D721Med (cell line): ENCODE measurements at regions not wholly inside any gene's neighbourhood (a gene's known extent, or its start where the extent isn't known, plus 50 kb on each side); places are given as distances from the start of the nearest gene placed in this dataset.

Experiments used
- DNase-seq: peaks from one replicate; pipeline ENCODE4 v3.0.0; 2011; ENCODE audit warnings: low spot score; ENCODE audit not compliant: insufficient read length
- FAIRE-seq: peaks from 2 replicates; lab custom pipeline; 2011; peaks lifted over from hg19 to GRCh38; lab: Jason Lieb, UNC
- TF ChIP-seq, protein P1 (sequence below): IDR thresholded peaks from 2 replicates; pipeline ENCODE4 v1.5.1; 2012; ENCODE audit warnings: mild to moderate bottlenecking, control low read depth; ENCODE audit not compliant: insufficient read depth; ENCODE audit errors: missing control alignments

DNA sequence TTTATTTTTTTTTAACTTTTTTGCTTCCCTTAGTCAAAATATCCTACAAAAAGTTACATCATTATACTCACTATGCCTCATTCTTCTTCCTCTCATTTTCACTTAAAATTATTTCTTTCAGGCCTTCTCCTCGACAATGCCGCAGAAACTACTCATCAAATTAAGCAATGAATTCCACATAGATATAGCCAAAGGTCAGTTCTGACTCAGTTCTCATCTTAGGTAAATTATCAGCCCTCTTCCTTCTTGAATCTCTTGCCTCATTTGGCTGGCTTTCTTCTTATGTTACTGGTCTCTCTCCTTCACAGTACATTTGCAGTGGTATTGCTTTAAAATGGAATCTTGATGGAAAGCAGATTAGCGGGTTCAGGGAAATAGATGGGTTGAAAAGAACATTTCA lies 260.7 kb upstream of the BRINP3 start:
- FAIRE-seq, result no peak
- TF ChIP-seq, protein P1, sequence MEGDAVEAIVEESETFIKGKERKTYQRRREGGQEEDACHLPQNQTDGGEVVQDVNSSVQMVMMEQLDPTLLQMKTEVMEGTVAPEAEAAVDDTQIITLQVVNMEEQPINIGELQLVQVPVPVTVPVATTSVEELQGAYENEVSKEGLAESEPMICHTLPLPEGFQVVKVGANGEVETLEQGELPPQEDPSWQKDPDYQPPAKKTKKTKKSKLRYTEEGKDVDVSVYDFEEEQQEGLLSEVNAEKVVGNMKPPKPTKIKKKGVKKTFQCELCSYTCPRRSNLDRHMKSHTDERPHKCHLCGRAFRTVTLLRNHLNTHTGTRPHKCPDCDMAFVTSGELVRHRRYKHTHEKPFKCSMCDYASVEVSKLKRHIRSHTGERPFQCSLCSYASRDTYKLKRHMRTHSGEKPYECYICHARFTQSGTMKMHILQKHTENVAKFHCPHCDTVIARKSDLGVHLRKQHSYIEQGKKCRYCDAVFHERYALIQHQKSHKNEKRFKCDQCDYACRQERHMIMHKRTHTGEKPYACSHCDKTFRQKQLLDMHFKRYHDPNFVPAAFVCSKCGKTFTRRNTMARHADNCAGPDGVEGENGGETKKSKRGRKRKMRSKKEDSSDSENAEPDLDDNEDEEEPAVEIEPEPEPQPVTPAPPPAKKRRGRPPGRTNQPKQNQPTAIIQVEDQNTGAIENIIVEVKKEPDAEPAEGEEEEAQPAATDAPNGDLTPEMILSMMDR, result no peak
- no peak for DNase-seq

DNA sequence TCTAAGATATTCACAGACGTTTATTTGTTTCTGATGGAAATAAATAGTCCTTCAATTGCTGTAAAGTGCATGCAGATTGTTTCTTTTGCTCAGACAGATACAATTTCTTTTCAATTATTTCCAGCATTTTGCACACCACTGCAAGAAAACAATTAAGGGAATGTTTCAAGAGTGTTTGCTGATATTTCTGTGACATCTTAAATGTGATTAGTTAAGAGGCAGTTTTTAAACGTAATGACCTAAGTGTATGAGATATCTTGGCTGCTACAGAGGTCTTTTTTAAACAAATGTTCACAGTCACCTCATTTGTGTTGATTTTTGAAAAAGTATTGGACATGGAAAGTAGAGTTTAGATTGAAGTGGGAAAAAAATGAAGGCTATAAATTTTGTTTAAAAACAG lies 262.3 kb upstream of the BRINP3 start:
- peak; percentile 64 for FAIRE-seq
- DNase-seq, result no peak
- TF ChIP-seq, protein P1, result no peak

DNA sequence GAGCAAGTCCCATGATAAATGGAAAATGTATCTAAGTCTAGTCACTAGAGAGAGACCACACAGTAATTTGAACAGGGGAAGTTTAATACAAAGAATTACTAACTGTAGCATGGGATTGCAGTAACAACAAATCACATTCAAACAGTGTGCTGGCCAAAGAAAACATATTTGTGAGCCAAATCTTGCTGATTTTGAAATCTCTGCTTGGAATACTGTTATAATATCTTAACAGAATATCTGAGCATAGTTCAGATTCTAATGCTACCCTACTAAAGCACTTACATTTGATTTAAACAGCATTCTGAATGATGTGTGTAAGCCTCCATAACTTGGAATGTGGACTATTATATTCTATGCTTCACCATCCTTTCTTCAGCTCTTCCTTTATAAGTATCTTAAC lies 270.0 kb upstream of the BRINP3 start:
- DNase-seq, result no peak
- FAIRE-seq, result peak; percentile 11
- TF ChIP-seq, protein P1, result no peak

DNA sequence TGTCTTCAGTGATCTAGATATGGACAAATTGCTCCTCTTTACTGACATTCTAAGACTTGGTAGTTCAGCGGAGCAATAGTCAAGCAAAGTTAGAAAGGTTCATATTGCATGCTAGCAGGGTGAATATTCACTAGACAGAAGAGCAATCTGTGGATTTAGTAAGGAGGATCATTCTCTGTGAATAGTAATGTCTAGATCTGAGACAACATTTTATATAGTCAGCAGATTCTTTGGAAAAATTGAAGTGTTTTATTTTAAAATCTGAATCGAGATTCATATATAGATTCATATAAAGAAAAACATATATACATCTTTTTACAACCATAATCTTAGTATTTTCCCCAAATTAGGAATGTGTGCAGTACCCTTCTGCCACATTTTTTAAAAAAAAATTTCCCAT lies 274.5 kb upstream of the BRINP3 start:
- no peak for DNase-seq
- FAIRE-seq, result peak; percentile 6
- TF ChIP-seq, protein P1, result no peak

DNA sequence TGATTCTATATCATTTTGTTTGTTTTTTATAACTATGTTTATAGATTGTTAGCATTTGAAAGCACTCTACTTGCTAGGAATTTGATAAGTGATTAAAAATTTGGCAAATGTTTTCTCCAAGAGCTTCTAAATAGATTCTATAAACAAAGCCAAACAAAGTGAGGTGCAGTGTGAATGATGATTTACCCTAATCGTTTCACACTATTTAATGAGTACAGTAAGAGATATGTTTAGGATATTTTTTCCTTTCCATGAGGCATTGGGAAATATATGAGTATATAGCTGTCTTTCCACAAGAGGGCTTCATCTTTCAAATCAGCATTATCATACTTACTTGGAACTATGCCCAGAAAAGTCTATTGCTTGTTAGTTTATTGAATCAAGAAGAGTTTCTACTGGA lies 277.0 kb upstream of the BRINP3 start:
- FAIRE-seq, result peak; percentile 29
- DNase-seq, result no peak
- TF ChIP-seq, protein P1, result peak; percentile 30

DNA sequence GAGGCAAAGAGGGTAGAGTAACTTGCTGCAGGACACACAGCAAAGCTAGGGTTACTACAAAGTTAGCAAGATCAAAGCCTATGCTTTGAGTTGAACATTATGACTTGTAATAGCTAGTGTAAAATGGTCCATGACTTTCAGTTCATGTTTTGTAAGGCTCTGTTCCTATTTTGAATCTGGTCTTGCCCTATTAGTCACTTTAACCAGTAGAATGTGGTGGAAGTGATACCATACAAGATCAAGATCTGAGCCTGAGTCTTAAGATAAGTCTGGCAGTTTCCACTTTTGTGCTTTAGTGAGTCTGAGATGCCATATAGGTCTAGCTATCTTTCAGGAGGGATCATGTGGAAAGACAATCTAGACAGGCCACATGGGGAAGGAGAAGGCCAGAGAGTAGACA lies 282.1 kb upstream of the BRINP3 start:
- FAIRE-seq, result peak; percentile 56
- TF ChIP-seq, protein P1, result no peak
- no peak for DNase-seq

DNA sequence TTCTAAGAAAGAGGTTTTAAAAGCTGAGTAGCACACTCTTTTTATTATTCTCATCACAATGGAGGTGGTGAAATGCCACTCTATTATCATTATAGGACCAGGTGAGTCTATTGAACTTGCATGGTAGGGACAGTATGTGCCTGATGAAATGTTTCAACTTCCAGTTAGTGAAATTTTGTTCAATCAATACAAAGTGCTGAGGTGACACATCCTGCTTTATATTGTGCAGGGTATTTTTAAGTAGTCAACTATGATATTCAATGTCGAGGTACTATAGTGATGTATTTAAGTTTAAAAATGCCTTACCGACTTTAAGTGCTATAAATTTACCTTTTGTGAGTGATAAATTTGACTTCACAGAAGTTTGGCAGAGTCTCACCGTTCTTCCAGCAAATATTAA lies 284.7 kb upstream of the BRINP3 start:
- TF ChIP-seq, protein P1, result no peak
- no peak for DNase-seq
- FAIRE-seq, result peak; percentile 32
